ENCODE measurements at regions not wholly inside any gene's neighbourhood (a gene's known extent, or its start where the extent isn't known, plus 50 kb on each side); places are given as distances from the start of the nearest gene placed in this dataset.

GRCh38 chr18:77634494-77634893, 384.8 kb downstream of the GALR1 start:
- no peaks in the 10 kb centered on the region for H3K36me3 ChIP-seq (ENCODE audit: insufficient read depth, low read length)
- H3K4me2 ChIP-seq (ENCODE audit: insufficient read depth, low read length), result no peak overlapping the region
- H4K20me1 ChIP-seq (ENCODE audit: insufficient read depth, low read length), result no peaks in the 10 kb centered on the region
- no peak for DNase-seq
- H3K9ac ChIP-seq (ENCODE audit: low read depth, low read length), result no peak overlapping the region
- TF ChIP-seq EZH2 (IDR thresholded peaks at IDR 0.05; ENCODE audit: borderline replicate concordance, low read depth, low read length, severe bottlenecking), result no peak
- TF ChIP-seq CTCF (IDR thresholded peaks at IDR 0.05; ENCODE audit: borderline replicate concordance, extremely low read depth, low read length, poor library complexity, severe bottlenecking), result no peak
- H3K27me3 ChIP-seq (ENCODE audit: insufficient read depth, low read length, poor library complexity), result no peaks in the 10 kb centered on the region
- H3K9me3 ChIP-seq (ENCODE audit: insufficient read depth, low read length, severe bottlenecking), result peaks cover 2% of the 10 kb centered on the region
- no peak overlapping the region for H3K27ac ChIP-seq (ENCODE audit: low read length)
- no peak for ATAC-seq (ENCODE audit: insufficient read depth, low read depth)
- no peak overlapping the region for H3K4me3 ChIP-seq (ENCODE audit: low read depth in 1 of 2, low read length in 2 of 2)
- H3K79me2 ChIP-seq (ENCODE audit: insufficient read depth, low read length), result no peaks in the 10 kb centered on the region
- H3K4me1 ChIP-seq (ENCODE audit: insufficient read depth, low read length), result no peaks in the 10 kb centered on the region
- H2AFZ ChIP-seq (ENCODE audit: low read depth, low read length), result no peak overlapping the region

DNA sequence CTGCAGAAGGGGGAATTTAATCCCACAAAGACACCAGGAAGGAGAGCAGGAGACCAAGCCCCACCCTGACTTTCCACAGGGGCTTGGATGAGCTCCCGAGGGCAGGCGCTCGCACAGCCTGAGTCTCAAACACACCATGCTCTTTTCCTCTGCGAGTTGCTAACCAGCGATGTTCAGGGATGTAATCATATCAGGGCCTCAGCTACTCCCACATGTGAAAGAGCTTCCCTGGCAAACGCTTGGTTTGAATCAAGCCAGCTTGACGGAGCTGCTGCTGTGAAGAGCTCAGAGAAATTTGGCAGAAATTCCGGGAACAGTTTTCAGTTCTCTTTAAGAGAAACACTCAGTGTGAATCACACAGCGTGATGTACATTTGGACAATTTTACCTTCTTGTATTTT, 385.8 kb downstream of the GALR1 start:
- TF ChIP-seq EZH2 (IDR thresholded peaks at IDR 0.05; ENCODE audit: borderline replicate concordance, low read depth, low read length, severe bottlenecking) (no peak), CTCF (IDR thresholded peaks at IDR 0.05; ENCODE audit: borderline replicate concordance, extremely low read depth, low read length, poor library complexity, severe bottlenecking) (no peak)
- peaks cover 2% of the 10 kb centered on the region for H3K9me3 ChIP-seq (ENCODE audit: insufficient read depth, low read length, severe bottlenecking)

GRCh38 chr18:77635858-77636257, 386.2 kb downstream of the GALR1 start:
- Histone ChIP-seq H3K4me2 (ENCODE audit: insufficient read depth, low read length) (no peak overlapping the region), H4K20me1 (ENCODE audit: insufficient read depth, low read length) (no peaks in the 10 kb centered on the region), H2AFZ (ENCODE audit: low read depth, low read length) (no peak overlapping the region), H3K27me3 (ENCODE audit: insufficient read depth, low read length, poor library complexity) (no peaks in the 10 kb centered on the region), H3K4me3 (ENCODE audit: low read depth in 1 of 2, low read length in 2 of 2) (no peak overlapping the region), H3K9me3 (ENCODE audit: insufficient read depth, low read length, severe bottlenecking) (peaks cover 2% of the 10 kb centered on the region), H3K9ac (ENCODE audit: low read depth, low read length) (no peak overlapping the region), H3K27ac (ENCODE audit: low read length) (no peak overlapping the region), H3K79me2 (ENCODE audit: insufficient read depth, low read length) (no peaks in the 10 kb centered on the region), H3K36me3 (ENCODE audit: insufficient read depth, low read length) (no peaks in the 10 kb centered on the region), H3K4me1 (ENCODE audit: insufficient read depth, low read length) (no peaks in the 10 kb centered on the region)
- no peak for DNase-seq
- TF ChIP-seq EZH2 (IDR thresholded peaks at IDR 0.05; ENCODE audit: borderline replicate concordance, low read depth, low read length, severe bottlenecking) (no peak), CTCF (IDR thresholded peaks at IDR 0.05; ENCODE audit: borderline replicate concordance, extremely low read depth, low read length, poor library complexity, severe bottlenecking) (no peak)
- ATAC-seq (ENCODE audit: insufficient read depth, low read depth), result no peak

More for the DNA sequence above, 385.8 kb downstream of the GALR1 start:
- Histone ChIP-seq H3K9ac (ENCODE audit: low read depth, low read length) (no peak overlapping the region), H3K4me2 (ENCODE audit: insufficient read depth, low read length) (no peak overlapping the region), H3K27ac (ENCODE audit: low read length) (no peak overlapping the region), H3K4me1 (ENCODE audit: insufficient read depth, low read length) (no peaks in the 10 kb centered on the region), H3K79me2 (ENCODE audit: insufficient read depth, low read length) (no peaks in the 10 kb centered on the region), H3K4me3 (ENCODE audit: low read depth in 1 of 2, low read length in 2 of 2) (no peak overlapping the region), H3K36me3 (ENCODE audit: insufficient read depth, low read length) (no peaks in the 10 kb centered on the region), H2AFZ (ENCODE audit: low read depth, low read length) (no peak overlapping the region), H4K20me1 (ENCODE audit: insufficient read depth, low read length) (no peaks in the 10 kb centered on the region), H3K27me3 (ENCODE audit: insufficient read depth, low read length, poor library complexity) (no peaks in the 10 kb centered on the region)
- no peak for ATAC-seq (ENCODE audit: insufficient read depth, low read depth)
- DNase-seq, result no peak

Data from DND-41 (cell line).